HG02623 (cell line): ENCODE measurements at regions not wholly inside any gene's neighbourhood (a gene's known extent, or its start where the extent isn't known, plus 50 kb on each side); places are given as distances from the start of the nearest gene placed in this dataset.
"Not testable (repeated sequence)": the region's sequence is repeated elsewhere in the genome, so short reads cannot be mapped to it uniquely, and the experiment has no call there.

Experiments
- ATAC-seq: cut with Tn5 transposase; IDR thresholded peaks from one replicate; pipeline ENCODE4 v1.9.1; 2021; ENCODE audit warnings: moderate library complexity; ENCODE audit not compliant: unreplicated experiment

DNA sequence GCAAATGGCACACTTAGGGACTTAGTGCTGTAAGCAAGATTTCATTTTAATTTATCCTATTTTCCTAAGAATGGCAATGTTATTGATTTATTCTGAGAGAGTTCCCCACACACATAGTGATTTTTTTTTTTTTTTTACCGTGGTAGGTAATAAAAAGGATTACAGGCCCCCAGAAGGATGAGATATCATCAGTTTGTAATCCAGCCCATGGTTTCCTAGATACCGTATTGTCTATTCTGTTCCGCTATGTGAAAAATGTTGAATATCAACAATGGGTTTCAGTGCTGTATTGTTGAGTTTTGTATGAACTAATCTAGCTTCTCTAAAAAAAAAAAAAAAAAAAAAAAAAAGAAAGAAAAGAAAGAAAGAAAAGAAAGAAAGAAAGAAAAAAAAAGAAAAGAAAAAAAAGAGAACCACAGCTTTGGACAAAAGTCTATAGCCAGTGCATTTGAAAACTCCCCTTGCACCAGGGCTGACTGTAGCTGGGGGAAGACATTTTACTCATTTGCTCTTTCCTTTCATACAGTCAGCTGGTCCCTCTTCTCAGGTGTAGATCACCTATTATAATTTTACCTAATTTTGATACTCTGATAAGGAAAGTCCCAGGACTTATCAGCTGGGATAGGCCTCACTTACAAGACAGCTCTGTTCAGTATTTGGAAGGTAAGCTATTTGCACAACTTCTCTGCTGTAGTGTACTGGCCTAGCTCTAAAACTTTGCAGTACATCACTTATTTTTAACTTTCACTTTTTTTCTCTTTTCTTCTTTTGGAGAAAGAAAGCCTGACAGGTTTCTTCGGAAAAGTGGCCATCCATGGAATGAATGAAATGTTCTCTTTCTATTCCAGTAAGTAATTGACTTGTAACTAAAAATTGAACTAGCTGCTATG, 101.4 kb upstream of the SOX2 start:
- no peak for ATAC-seq

GRCh38 chr3:181609030-181609767, 102.5 kb upstream of the SOX2 start:
- ATAC-seq: no peak

GRCh38 chr3:181604267-181604666, 107.5 kb upstream of the SOX2 start:
- no peak for ATAC-seq

- no peak for ATAC-seq
Observed at GRCh38 chr3:181596126-181596525, 115.6 kb upstream of the SOX2 start.

DNA sequence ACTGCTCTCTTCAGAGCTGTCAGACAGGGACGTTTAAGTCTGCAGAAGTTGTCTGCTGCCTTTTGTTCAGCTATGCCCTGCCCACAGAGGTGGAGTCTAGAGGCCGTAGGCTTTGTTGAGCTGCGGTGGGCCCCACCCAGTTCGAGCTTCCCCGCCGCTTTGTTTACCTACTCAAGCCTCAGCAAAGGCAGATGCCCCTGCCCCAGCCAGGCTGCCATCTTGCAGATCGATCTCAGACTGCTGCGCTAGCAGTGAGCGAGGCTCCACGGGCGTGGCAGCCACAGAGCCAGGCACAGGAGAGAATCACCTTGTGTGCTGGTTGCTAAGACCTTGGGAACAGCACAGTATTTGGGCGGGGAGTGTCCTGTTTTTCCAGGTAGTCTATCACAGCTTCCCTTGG, 120.8 kb upstream of the SOX2 start:
- not testable (repeated sequence) for ATAC-seq

- no peak for ATAC-seq
Observed at GRCh38 chr3:181582619-181583018, 129.1 kb upstream of the SOX2 start.

DNA sequence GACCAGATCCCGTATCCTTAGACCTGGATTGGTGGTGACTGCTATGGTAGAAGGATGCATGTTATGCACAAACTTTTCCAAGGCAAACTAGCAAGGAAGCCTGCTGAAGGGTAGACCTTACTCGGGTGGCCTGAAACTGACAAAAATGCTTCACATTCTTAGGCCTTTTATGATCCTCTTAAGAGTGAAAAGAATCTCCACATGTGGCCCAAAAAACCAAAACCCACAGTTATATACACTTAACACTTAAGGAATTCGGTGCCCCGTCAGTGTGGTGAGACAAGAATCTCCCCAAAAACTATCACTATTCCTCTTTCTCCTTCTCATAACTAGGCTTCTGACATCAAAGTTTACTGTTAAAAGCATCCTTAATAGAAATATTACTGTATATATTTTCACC, 130.1 kb upstream of the SOX2 start:
- ATAC-seq: no peak

DNA sequence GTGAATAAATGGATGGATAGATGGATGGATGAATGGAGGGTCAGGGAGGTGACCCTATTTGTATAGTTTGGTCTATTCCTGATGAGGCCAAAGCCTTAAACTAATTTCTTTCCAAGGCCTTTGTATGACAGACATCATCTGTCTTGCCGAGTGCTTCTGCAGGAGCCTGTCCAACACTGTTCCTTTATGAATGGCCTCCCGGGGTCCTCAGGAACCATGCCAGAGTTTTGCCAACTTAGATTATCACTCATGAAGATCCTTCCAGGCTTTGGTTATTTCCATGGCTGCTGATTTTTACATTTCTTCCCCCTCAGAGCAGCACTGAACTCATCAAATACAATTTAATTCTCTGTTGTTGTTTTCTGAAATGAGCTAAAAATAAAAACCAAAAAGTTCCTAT, 133.0 kb upstream of the SOX2 start:
- no peak for ATAC-seq

DNA sequence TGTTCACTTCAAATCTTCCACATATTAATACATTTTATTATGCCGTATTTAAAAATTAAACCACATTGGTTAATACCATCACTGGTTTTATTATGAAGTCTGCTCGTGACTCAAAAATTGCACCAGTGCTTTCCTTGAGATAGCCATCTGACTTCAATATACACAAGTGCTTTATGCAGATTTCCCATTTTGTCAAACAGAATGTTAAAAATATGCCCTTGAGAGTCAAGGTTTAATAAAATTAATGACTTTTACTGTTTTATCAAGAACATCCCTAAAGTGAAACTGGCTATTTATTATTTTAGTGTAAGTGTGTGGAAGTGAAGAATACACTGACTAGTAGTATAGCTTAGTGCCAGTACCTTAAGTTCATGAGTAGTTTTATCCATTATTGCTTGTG, 139.3 kb upstream of the SOX2 start:
- no peak for ATAC-seq

GRCh38 chr3:181570472-181570871, 141.3 kb upstream of the SOX2 start:
- ATAC-seq: no peak

- ATAC-seq: no peak
Observed at GRCh38 chr3:181569356-181569940, 142.3 kb upstream of the SOX2 start.

GRCh38 chr3:181568693-181569092, 143.0 kb upstream of the SOX2 start:
- no peak for ATAC-seq

DNA sequence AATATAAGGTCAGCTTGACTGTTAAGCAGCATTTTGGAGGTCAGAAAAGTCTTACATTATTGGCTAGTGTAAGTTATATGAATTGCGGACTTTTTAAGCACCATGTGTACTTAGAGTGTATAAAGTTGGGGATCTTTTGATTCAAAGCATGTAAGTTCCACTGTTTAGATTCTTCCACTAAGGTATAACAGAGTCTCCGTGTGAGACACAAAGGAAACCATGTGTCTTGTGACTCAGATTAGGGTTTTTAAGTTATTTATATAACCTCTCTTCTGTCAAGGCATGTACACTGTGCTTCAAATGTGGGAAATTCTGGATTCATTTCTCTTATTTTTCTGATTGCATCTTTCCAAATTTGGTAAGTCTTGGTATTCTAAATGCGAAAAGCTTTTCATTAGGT, 143.5 kb upstream of the SOX2 start:
- no peak for ATAC-seq

GRCh38 chr3:181567311-181568075, 144.2 kb upstream of the SOX2 start:
- no peak for ATAC-seq

- ATAC-seq: no peak
Observed at GRCh38 chr3:181565416-181565815, 146.3 kb upstream of the SOX2 start.

- ATAC-seq: no peak
Observed at GRCh38 chr3:181564222-181564621, 147.5 kb upstream of the SOX2 start.

- no peak for ATAC-seq
Observed at GRCh38 chr3:181561139-181562031, 150.3 kb upstream of the SOX2 start.

- no peak for ATAC-seq
Observed at GRCh38 chr3:181558870-181559269, 152.9 kb upstream of the SOX2 start.

GRCh38 chr3:181555681-181556080, 156.0 kb upstream of the SOX2 start:
- no peak for ATAC-seq

DNA sequence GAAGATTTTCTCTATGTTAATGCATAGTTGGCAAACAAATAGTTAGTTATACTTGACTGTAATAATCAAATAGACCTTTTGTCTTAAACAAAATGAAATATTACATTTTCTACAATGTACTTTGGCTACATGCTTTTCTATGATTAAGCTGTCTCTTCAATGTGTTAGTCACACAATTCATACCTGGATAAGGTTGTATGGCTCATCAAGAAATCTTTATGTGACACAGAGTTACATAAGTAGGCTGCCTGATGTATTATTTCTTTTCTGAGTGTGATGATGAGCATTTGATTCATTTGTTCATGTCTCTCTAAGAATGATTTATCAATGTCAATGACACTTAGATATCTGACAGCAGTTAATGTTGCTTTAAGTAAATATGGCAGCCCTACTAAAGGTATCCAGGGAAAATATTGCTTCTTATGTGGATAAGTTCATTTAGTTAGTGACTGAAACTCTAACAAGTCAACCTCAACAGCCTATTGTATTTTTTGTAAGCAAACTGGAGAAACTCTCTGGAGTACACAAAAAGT, 157.4 kb upstream of the SOX2 start:
- ATAC-seq: no peak
